GM18502 (cell line): ENCODE measurements at regions not wholly inside any gene's neighbourhood (a gene's known extent, or its start where the extent isn't known, plus 50 kb on each side); places are given as distances from the start of the nearest gene placed in this dataset.

Source experiments
- ATAC-seq: cut with Tn5 transposase; IDR thresholded peaks from one replicate; pipeline ENCODE4 v1.9.1; 2021; ENCODE audit warnings: mild to moderate bottlenecking; ENCODE audit not compliant: unreplicated experiment, poor library complexity

GRCh38 chr20:50309764-50310672, 119.4 kb downstream of the CEBPB start:
- ATAC-seq = no peak

DNA sequence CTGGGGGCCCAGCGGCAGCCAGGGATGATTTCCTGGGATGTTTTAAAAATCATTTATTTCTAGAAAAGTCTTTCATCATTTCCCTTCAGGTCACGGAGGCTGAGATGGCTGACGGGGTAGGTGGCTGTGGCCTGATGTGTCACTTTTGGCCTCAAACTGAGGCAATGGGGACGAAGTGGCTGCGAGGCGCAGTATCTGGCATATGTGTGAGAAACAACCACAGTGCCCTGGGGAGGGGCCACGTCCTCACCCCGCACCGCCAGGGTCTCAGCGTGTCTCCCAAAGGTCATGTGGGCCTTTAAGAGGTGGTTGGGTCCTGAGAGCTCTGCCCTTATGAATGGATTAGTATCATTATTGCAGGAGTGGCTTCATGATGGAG, 120.0 kb downstream of the CEBPB start:
- ATAC-seq = no peak

DNA sequence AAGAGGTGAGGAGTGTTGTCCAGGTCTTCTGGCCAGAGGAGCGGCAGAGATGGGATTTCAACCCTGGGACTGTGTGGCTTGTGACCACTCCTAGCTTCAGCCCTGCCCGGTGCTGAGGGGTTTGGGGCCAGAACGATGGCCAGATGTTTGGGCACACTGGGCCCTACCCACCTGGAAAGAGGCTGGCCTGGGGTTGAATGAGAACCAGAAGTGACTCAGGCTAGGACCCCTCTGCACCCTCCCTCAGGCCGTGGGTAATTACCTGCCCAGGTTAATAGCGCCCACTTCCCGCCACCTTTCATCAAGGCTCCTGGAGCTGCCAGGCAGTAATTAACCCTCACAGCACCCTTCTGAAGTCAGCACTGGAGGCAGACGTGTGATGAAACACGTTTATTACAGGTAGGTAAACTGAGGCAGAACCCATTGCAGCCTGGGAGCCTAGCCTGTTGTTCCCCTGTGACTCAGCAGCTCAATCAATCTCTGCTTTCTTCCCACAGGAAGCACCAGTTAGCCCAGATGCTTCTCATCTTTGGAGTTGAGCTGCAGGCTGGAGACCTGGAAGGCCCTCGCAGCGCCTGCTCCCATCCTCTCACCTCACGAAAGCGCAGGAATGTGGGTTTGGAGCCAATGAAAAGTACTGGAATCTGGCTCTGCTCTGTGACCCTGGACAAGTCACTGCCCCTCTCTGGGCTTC, 120.8 kb downstream of the CEBPB start:
- ATAC-seq = no peak

DNA sequence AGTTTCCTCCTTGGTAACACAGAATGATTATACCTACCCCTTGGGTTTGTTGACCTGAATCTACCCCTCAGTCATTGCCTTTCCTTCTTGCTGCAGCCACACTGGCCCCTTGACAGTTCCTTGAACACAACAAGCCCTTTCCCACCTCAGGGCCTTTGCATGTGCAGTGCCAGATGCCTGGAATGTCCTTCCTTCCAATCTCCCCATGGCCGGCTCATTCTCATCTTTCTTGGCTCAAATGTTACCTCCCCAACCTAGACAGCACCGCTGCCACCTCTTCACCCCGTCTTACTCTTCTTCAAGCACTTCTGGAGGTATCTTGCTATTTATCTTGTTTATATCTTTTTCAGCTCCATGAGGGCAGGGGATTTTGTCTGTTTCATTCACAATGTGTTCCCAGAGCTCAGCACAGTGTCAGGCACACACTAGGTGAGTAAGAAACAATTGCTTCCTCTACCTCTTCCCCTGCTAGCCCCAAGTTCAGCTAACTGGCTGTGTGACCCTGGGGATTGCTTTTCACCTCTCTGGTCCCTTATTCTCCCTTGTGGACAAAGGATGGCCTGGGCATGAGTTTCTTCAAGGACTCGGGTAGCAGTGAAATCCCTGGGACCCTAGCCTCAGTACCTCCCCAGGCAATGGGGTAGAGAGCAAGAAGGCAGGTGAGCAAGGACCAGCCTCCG, 121.5 kb downstream of the CEBPB start:
- no peak for ATAC-seq

GRCh38 chr20:50312682-50313521, 122.3 kb downstream of the CEBPB start:
- ATAC-seq = no peak

DNA sequence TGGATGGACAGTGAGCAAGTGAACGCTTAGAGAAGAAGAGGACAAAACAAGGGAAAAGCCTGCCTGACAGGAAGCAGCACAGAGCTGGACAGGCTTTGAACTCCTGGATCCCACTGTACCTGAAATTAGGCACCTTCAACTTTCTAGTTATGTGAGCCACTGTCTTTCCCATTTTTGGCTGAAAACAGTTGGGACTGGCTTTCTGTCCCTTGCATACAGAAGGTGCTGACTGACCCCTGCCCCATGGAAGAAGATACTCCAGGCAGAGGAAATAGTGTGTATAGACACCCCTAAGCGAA, 122.8 kb downstream of the CEBPB start:
- ATAC-seq = no peak

DNA sequence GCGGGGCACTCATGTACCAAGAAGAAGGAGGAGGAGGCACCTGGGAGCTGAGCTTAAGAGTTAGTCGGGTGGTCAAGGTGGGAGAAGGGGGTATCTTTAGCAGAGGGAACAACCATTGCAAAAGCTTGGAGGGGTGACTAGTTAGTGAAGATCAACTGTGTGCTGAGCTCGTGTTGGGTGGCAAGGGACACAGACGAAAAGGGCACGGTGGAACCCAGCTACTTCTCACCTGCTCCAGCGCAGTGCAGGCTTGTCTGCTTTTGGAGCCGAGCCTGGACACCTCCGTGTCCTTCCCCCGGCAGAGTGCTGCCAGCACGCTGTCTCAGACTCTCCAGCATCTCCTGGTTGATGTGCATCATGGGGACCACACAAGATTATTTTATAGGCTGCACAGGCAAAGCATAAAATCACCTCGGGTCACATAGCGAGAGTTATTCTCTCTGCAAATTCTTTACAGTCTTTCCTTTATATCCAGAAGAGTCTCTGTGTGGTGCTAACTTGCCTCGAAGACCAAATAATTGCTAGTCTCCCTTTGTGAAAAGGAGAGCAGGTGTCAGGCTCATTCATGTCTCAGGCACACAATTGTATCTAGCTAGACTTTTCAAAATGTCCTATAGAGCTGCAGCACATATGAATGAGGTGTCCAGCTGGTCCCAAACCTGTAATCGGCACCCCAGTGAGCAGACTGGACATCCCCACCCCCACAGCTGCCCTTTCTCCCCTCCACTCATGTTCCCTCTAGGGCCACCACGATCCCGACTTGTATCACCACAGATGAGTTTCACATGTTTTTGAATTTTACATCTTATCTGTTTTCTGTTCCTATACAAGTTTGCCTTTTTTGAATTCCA, 123.4 kb downstream of the CEBPB start:
- no peak for ATAC-seq

GRCh38 chr20:50314678-50315335, 124.2 kb downstream of the CEBPB start:
- no peak for ATAC-seq

- no peak for ATAC-seq
These were observed 125.2 kb downstream of the CEBPB start for GRCh38 chr20:50315586-50316551.

DNA sequence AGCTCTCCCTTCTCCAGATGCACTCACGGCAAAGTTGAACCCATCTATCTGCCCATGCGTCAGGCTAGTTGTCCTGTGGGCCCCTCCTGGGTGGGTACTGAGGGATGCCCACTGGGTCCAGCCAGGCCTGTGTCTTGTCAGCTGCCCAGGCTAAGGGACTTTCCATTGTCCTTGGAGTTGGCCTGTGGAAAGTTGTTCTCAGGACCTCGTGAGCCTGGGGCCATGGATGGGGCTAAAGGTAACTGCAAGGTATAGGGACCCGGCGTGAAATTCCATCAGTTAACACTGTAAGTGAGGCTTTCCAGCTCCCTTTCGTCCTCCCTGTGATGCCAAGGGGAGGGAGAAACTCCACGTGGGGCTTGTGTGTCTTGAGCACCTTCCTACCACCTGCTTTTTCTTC, 126.5 kb downstream of the CEBPB start:
- ATAC-seq = no peak

GRCh38 chr20:50317609-50318008, 127.0 kb downstream of the CEBPB start:
- ATAC-seq = no peak

DNA sequence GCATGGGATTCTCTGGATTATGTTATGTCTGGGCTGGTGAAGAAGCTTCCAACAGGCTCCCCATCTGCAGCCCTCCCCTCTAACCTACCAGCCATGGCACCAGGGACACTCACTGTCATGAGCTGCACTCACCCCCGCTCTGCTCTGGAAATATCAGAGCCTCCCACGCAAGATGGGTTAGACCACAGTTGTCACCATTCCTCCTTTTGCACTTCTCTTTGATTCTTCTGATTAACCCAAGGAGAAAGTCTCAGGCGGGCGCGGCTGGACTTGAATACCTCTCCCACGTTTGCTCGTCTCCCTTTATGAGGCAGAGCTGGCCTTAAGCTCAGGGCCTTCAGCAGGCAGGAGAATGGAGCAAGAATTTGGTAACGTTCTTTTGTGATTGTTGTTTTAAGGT, 128.1 kb downstream of the CEBPB start:
- no peak for ATAC-seq

DNA sequence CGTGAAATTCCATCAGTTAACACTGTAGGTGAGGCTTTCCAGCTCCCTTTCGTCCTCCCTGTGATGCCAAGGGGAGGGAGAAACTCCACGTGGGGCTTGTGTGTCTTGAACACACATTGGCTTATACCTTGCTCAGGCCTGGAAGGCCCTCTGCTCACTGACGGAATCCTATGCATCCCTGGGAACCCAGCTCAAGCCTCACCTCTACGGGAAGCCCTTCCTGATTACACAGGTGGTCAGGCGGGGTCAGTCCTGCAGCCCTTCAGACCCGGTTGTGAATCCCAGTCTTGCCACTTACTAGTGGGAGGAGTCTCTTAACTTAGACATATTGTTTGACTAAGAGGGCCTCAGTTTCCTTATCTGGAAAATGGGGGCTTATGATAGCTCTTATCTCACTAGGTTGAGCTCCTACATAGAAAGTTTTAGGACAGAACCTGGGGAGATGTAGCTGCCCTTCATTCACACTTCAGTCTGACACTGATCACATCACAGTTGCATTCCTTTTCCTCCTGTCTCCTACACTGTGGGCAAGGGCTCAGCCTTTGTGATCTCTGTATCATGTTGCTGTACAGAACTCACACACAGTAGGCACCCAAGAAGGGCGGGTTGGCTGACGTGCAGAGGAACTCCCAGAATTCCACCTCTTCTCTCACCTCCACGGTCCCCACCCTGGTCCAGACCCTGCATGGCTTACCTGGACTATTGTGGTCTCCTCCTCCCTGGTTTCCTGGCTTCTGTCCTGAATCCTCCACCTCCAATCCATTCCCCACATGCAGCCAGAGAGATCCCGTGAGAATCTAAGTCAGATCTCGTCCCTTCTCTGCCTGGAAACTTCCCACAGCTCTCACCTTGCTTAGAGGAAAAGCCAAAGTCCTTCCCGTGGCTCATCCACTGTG, 129.6 kb downstream of the CEBPB start:
- no peak for ATAC-seq

DNA sequence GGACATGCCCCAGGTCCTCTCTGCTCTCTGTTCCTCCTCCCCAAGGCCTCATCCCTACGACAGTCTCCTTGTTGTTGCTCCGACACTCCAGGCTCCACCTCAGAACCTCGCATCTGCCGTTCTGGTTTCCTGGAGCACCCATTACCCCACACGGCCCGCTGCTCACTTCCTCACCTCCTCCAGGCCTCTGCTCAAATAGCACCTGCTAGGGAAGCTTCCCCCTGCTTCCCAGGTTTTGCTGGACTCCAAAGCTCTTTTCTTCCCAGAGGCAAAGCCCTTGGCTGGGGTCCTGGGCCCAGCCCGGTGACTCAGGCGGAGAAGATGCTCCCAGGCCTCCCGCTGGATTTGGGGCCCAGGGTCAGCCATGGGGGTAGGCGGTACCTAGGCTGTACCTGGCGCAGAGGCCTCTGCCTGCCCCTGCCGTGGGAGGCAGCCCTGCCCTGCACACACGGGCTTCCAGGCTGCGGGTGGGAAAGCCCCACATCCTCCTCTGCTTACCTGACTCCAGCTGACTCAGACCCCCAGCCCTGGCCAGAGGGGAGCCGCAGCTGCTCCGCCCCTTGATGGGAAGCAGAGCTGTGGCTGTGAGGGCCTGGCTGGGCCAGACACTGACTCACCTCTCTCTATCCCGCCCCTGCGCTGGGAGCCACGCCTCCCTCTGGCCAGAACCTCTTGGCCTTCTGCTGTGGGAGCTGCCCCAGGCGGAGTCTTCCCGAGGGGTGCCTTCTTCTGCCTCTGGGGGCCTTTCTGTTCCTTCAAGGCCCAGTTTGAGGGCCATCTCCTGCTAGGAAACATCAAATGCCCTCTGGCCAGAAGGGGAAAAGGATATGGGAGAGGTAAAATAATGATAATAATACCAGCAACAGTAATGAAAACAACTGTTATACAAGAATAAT, 130.5 kb downstream of the CEBPB start:
- no peak for ATAC-seq

GRCh38 chr20:50321797-50322480, 131.3 kb downstream of the CEBPB start:
- no peak for ATAC-seq
